Middle frontal gyrus (tissue), 1 donor: ENCODE measurements at regions not wholly inside any gene's neighbourhood (a gene's known extent, or its start where the extent isn't known, plus 50 kb on each side); places are given as distances from the start of the nearest gene placed in this dataset.
"Not testable (repeated sequence)": the region's sequence is repeated elsewhere in the genome, so short reads cannot be mapped to it uniquely, and the experiment has no call there.

ENCODE experiments used
- DNase-seq: peaks from one replicate; pipeline ENCODE4 v3.0.0-alpha.2; 2015; ENCODE audit warnings: low spot score; ENCODE audit errors: extremely low spot score

DNA sequence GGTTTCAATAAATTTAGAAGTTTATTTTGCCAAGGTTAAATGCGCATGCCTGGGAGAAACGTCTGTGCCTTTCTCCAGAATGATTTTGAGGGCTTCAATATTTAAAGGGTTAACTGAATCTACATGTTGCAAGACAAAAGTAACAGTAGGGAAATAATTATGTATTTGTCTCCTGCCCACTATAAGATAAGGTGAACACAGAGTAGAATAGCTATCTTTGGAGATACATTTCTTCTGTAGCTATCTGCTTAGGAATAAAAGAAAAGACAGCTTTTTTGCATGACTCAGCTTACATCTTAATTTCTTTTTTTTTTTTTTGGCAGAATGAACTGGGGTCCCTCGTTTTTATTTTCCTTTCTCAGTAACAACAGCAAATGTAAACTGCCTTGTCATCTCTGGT lies 1351.6 kb downstream of the AMY1C start:
- no peak for DNase-seq

DNA sequence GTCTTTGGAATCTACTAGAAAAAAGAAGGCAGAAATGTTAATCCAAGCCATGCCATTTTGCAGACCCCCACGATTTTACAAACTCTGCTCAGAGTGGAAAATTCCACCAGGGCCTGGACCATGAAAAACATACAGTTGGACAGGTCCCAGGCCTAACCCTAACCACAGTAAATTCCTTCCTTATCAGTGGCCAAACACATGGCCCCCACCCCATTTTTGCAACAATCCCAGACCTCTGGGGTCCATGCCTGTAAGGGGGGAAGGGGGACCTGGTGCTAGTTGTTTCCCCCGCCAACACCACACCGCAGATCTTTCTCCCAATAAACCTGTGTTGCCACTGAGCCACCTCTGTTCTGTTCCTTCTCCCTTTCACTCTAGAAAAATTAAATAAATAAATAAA lies 1352.7 kb downstream of the AMY1C start:
- DNase-seq, result no peak

DNA sequence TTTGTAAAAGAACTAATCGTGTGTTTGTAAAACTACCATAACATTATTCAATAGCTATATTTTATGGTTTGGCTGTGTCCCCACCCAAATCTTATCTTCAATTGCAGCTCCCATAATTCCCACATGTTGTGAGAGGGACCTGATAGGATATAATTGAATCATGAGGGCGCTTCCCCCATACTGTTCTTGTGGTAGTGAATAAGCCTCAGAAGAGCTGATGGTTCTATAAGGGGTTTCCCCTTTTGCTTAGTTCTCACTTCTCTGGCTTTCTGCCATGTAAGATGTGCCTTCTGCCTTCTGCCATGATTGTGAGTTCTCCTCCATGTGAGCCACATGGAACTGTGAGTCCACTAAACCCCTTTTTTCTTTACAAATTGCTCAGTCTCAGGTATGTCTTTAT lies 1372.3 kb downstream of the AMY1C start:
- DNase-seq, result no peak

DNA sequence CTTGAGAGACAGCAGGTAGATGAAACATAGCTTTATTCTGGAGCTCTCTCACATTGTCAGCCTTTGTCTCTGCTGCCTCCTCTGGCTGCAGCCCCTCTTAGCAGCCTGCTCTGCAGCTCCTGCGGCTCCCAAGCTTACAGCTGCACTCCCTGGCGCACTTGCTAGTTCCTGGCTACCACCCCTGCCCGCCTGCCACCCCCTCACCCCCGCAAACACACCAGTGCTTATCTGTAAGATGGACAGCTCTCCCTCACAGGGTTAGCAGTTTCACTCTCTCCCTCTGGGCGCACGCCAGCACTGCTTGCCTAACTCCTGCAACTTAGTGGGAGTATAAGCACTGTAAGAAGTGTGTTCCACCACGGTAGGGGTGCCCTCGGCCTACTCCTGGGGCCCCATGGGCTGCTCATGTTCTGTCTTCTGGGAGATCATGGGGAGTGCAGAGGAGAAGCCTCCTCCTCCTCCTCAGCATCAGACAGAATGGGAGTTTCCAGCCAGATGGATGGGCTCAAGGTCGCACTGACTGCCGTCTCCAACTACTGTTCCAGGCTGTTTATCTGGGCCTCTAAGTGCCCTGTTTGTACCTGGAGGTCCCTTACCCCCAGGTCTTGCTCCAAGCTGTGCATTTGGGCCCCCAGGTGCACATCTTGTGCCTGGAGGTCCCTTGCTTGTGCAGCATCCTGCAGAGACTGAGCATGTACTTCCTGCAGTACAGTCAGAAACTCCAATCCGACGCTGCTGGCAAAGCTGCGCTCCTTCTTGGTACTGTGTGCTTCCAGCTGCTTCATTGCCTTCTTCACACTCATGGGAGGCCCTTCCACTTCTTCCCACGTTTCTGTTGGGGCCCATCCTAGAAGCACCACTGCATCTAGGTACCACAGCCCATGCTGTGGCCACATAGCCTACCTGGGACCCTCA lies 1388.1 kb downstream of the AMY1C start:
- no peak for DNase-seq

DNA sequence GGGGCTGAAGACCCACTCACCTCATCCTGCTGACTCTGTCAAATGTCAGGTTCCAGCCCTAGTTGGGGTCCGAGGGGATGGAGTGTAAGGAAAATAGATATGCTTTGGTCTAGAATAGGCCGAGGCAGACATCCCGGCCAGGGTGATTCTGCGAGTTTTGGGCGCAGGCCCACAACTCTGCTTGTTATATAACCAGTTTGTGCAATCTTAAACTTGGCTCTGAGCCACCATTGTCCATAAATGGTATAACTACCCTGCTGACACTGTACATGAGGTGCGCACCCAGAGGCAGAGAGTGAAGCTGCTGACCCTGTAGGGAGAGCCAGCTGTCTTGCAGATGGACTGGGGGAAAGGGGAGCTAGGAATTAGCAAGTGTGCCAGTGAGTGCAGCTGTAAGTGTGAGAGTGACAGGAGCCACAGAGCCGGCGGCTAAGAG lies 1388.8 kb downstream of the AMY1C start:
- DNase-seq, result no peak

DNA sequence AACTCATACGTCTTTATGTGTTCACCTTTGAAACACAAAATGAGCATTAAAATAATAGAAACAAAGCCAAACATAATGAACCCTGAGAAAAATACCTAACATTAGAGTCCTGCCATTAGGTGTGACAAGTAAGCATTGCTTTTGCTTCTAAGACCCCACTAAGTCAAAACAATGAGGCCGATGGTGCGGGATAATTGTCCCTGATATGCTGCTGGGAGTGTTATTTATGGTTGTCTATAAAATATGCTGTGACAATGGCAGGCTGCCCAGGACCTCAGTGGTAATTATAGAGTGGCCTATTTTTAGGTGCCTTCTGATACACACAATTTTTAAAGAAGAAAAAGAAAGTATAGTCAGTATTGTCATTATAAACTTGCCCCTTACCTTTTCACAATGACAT lies 1423.1 kb downstream of the AMY1C start:
- no peak for DNase-seq

- no peak for DNase-seq
Measured at GRCh38 chr1:105180789-105181188, 1431.1 kb downstream of the AMY1C start.

GRCh38 chr1:105204836-105205371 lies 1455.2 kb downstream of the AMY1C start:
- DNase-seq, result no peak

DNA sequence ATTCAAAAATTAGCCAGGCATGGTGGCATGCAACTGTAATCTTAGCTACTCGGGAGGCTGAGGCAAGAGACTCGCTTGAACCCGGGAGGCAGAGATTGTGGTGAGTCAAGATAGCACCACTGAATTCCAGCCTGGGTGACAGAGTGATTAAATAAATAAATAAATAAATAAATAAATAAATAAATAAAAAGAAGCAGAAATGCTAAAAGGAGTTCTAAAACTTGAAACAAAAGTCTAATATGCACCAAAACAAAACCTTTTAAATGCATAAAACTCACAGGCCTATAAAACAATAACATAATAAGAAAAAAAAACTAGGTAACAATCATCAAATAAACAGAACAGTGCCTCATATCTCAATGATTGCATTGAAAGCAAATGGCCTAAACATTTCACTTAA lies 1458.9 kb downstream of the AMY1C start:
- DNase-seq, result no peak

- no peak for DNase-seq
Measured at GRCh38 chr1:105210747-105211146, 1461.0 kb downstream of the AMY1C start.

GRCh38 chr1:105231378-105231777 lies 1481.7 kb downstream of the AMY1C start:
- no peak for DNase-seq

GRCh38 chr1:105243411-105243810 lies 1493.7 kb downstream of the AMY1C start:
- DNase-seq, result no peak

DNA sequence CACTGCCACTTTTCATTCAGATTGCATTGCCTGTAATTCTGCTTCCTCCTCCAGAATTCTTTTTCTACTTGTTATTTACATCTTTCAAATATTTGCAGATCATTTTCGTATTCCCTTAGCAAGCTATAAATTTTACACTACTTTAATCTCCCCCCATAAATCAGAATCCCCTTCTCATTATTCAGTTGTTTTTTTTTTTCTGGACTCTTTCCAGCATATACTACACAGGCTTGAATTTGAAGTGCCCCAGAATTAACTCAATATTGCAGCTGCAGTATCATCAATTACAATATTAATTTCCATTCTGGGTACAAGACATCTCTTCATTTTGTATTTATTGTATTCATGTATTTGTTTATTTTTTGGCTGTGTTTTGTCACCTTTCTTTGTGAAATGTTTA lies 1494.3 kb downstream of the AMY1C start:
- no peak for DNase-seq

GRCh38 chr1:105254906-105255305 lies 1505.2 kb downstream of the AMY1C start:
- DNase-seq, result no peak

DNA sequence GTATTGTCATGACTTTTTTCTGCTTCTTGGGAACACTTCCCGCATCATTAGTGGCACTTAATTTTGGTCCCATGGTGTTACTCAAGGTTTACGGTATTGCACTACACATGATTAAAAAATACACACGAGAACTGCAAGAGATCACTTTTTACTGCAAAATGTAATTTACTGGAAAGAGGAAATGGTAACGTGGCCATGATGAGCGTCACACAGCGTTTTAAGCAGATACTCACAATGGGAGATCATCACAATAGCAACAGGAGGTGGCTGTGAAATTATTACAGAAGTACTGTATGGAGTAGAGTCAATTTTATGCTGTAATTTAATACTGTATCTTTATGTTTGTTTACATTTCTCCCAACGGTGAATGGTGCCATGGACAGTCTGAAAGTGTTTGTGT lies 1510.3 kb downstream of the AMY1C start:
- no peak for DNase-seq

GRCh38 chr1:105270966-105271365 lies 1521.3 kb downstream of the AMY1C start:
- DNase-seq, result no peak

GRCh38 chr1:105272376-105272775 lies 1522.7 kb downstream of the AMY1C start:
- not testable (repeated sequence) for DNase-seq

- no peak for DNase-seq
Measured at GRCh38 chr1:105294838-105295237, 1545.1 kb downstream of the AMY1C start.

DNA sequence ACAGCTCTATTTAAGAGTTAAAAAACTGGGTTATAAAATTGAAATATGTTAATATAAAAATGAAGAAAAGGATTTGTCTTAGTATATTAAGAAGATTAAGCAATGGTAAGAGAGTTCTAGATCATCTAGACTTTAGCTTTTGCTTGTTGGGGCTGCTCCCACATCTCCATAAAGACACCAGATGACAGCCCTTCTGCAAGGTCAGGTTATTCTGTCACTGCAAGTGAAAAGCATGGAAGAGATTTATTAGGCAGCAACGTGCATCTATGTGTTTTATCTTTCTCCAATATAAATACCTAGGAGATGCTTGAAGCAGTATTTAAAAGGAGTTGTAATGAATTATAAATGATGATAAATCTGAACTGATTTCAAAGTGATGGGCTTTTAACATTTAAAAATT lies 1560.4 kb downstream of the AMY1C start:
- no peak for DNase-seq

GRCh38 chr1:105317976-105318375 lies 1568.3 kb downstream of the AMY1C start:
- no peak for DNase-seq

DNA sequence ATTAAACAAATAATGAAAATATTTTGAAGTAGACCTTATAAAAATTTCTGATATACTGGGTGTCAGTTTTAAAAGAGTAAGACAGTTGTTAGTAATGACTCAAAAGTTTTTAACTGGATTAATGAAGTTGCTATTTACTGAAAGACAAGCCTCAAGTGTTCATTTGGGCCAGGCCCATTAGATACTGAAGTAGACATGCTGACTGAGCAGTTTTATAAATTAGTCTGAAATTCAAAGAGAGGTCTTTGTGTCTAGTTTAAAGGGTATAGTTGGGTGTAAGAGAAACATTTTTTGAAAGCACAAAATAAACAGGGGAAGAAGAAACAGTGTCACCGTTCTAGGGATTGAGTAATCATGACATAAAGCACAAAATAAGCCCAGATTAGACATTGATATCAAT lies 1577.2 kb downstream of the AMY1C start:
- DNase-seq, result no peak

DNA sequence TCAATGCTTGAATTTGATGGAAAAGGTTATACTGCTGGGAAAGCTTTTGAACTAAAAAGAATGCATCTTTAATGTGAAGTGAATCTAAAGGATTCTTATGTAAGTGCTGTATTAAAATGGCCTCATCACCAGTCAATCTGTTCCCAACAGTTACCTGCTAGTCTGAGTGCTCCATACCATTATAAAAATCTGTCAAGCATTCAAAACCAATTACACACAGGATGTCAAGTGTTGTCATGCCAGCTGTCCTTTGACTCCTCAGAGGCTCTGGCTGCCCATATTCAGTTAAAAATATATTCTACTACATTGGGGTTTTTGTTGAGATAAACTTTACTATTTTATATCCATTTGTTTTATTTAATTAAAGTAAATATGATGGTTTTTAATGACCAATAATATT lies 1587.7 kb downstream of the AMY1C start:
- DNase-seq, result no peak

DNA sequence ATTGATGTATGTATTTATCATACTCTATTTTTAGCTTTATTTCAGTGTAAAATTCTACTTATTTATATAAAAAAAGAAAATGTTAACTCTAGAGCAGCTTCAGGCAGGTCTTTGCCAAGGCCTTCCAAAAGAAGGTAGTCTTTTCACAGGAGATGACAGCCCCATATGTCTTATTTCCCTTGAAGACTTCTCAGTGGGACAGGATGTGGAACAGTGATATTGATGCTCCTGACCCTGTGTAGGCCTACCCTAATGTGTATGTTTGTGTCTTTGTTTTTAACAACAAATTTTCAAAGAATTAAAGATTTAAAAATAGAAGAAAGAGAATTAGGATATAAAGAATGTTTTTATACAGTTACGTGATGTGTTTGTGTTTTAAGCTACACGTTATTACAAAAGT lies 1593.6 kb downstream of the AMY1C start:
- DNase-seq, result no peak
